ENCODE measurements at regions not wholly inside any gene's neighbourhood (a gene's known extent, or its start where the extent isn't known, plus 50 kb on each side); places are given as distances from the start of the nearest gene placed in this dataset.
A peak's percentile ranks its signal among the peaks of the same experiment; 100 is the strongest.

- Histone ChIP-seq H3K27ac (ENCODE audit: low read depth, low read length, poor library complexity, severe bottlenecking) (no peak overlapping the region), H3K27me3 (replicated peaks; ENCODE audit: insufficient read depth, low read depth, low read length, poor library complexity) (no peaks in the 10 kb centered on the region), H3K4me3 (ENCODE audit: low read depth, low read length, poor library complexity, severe bottlenecking) (no peak overlapping the region), H3K4me1 (ENCODE audit: insufficient read depth, low read length, poor library complexity, severe bottlenecking) (peaks cover 17% of the 10 kb centered on the region), H3K36me3 (ENCODE audit: insufficient read depth, low read length, poor library complexity, severe bottlenecking) (no peaks in the 10 kb centered on the region), H3K9me3 (ENCODE audit: low read depth, low read length, poor library complexity, severe bottlenecking) (no peaks in the 10 kb centered on the region)
- intact Hi-C loops (cut with micrococcal nuclease; ENCODE audit: unreplicated experiment): loop anchor here (10.0 kb wide), 1 partner anchor 196 kb away; no protein-coding TSS in a partner anchor
- TF ChIP-seq CTCF (conservative IDR thresholded peaks at IDR 0.05; ENCODE audit: low read depth, low read length) (no peak), EZH2 (IDR thresholded peaks at IDR 0.05; ENCODE audit: borderline replicate concordance, low read depth, low read length, poor library complexity, severe bottlenecking) (no peak)
- ChIA-PET POLR2A (ENCODE audit: low non-redundant PET) (no interaction called here), CTCF (no interaction called here)
- BruUV-seq (replicated peaks): no TSS peak
- no peak for DNase-seq (ENCODE audit: low spot score)
Measured at GRCh38 chr12:31880340-31880739, 78.9 kb upstream of the RESF1 start.

- ChIA-PET CTCF (no interaction called here), POLR2A (ENCODE audit: low non-redundant PET) (no interaction called here)
- Histone ChIP-seq H3K4me1 (ENCODE audit: insufficient read depth, low read length, poor library complexity, severe bottlenecking) (peaks cover 29% of the 10 kb centered on the region), H3K4me3 (ENCODE audit: low read depth, low read length, poor library complexity, severe bottlenecking) (no peak overlapping the region), H3K27me3 (replicated peaks; ENCODE audit: insufficient read depth, low read depth, low read length, poor library complexity) (no peaks in the 10 kb centered on the region), H3K9me3 (ENCODE audit: low read depth, low read length, poor library complexity, severe bottlenecking) (no peaks in the 10 kb centered on the region), H3K27ac (ENCODE audit: low read depth, low read length, poor library complexity, severe bottlenecking) (no peak overlapping the region), H3K36me3 (ENCODE audit: insufficient read depth, low read length, poor library complexity, severe bottlenecking) (no peaks in the 10 kb centered on the region)
- no TSS peak for BruUV-seq (replicated peaks)
- no peak for DNase-seq (ENCODE audit: low spot score)
- intact Hi-C loops (cut with micrococcal nuclease; ENCODE audit: unreplicated experiment): no loop called here
- TF ChIP-seq EZH2 (IDR thresholded peaks at IDR 0.05; ENCODE audit: borderline replicate concordance, low read depth, low read length, poor library complexity, severe bottlenecking) (no peak), CTCF (conservative IDR thresholded peaks at IDR 0.05; ENCODE audit: low read depth, low read length) (no peak)
Measured at GRCh38 chr12:31877884-31878283, 81.3 kb upstream of the RESF1 start.

- Histone ChIP-seq H3K27ac (ENCODE audit: low read depth, low read length, poor library complexity, severe bottlenecking) (peak overlapping the region; percentile 37), H3K36me3 (ENCODE audit: insufficient read depth, low read length, poor library complexity, severe bottlenecking) (no peaks in the 10 kb centered on the region), H3K4me3 (ENCODE audit: low read depth, low read length, poor library complexity, severe bottlenecking) (no peak overlapping the region), H3K9me3 (ENCODE audit: low read depth, low read length, poor library complexity, severe bottlenecking) (no peaks in the 10 kb centered on the region), H3K4me1 (ENCODE audit: insufficient read depth, low read length, poor library complexity, severe bottlenecking) (peaks cover 29% of the 10 kb centered on the region), H3K27me3 (replicated peaks; ENCODE audit: insufficient read depth, low read depth, low read length, poor library complexity) (no peaks in the 10 kb centered on the region)
- intact Hi-C loops (cut with micrococcal nuclease; ENCODE audit: unreplicated experiment): no loop called here
- BruUV-seq (replicated peaks): no TSS peak
- TF ChIP-seq EZH2 (IDR thresholded peaks at IDR 0.05; ENCODE audit: borderline replicate concordance, low read depth, low read length, poor library complexity, severe bottlenecking) (no peak), CTCF (conservative IDR thresholded peaks at IDR 0.05; ENCODE audit: low read depth, low read length) (no peak)
- peak; percentile 21 for DNase-seq (ENCODE audit: low spot score)
- CTCF ChIA-PET: no interaction called here
- POLR2A ChIA-PET (ENCODE audit: low non-redundant PET): no interaction called here
Measured at GRCh38 chr12:31876568-31877424, 82.4 kb upstream of the RESF1 start.
